Ishikawa (cell line): ENCODE measurements at regions not wholly inside any gene's neighbourhood (a gene's known extent, or its start where the extent isn't known, plus 50 kb on each side); places are given as distances from the start of the nearest gene placed in this dataset.

Source experiments
- CREB1 ChIP-seq: IDR thresholded peaks from 2 replicates; pipeline ENCODE4 v1.6.1; 2012; ENCODE audit warnings: low read depth
- EGR1 ChIP-seq: IDR thresholded peaks from 2 replicates; pipeline ENCODE4 v1.6.1; 2012
- EP300 ChIP-seq: IDR thresholded peaks from 2 replicates; pipeline ENCODE4 v1.6.1; 2012; ENCODE audit warnings: borderline replicate concordance
- TCF12 ChIP-seq: IDR thresholded peaks from 2 replicates; pipeline ENCODE4 v1.6.1; 2012; ENCODE audit warnings: low read depth

DNA sequence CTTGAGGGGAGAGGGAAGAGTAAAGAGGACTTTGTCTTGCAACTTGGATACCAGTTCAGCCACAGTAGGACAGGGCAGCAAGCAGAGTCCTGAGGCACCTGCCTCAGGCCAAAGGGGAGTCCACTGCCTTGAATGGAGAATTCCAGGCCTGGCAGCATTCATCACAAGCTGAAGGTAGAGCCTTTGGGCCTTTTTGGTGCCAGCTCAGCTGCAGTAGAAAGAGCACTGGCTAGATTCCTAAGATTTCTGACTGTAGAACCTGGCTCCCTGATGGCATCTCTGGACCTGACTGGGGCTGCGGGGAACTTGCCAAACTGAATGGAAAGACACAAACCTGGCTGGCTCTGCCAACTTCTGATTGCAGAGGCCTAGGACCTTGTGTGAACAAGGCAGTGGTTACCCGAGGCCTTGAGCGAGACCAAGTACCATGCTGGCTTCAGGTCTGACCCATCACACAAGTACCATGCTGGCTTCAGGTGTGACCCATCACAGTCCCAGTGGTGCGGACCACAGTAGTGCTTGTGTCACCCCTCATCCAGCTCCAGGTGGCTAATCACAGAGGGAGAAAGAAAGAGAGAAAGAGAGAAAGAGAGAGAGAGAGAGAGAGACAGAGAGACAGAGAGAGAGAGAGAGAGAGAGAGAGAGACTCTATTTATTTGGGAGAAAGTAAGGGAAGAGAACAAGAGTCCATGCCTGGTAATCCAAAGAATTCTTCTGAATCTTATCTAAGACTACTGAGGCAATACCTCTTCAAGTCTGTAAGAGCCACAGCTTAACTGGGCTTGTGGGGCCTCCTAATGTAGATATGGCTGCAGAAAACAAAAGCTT, 137.6 kb upstream of the SPIN4 start:
- TF ChIP-seq EGR1: no peak
- TF ChIP-seq CREB1: no peak
- TF ChIP-seq TCF12: no peak
- no peak for TF ChIP-seq EP300
